Activated T-cell treated with anti-CD3 and anti-CD28 coated beads, Interleukin-2, amount 50 U/mL, for 24 hours (primary cell): ENCODE measurements at regions not wholly inside any gene's neighbourhood (a gene's known extent, or its start where the extent isn't known, plus 50 kb on each side); places are given as distances from the start of the nearest gene placed in this dataset.

ENCODE experiments used
- DNase-seq: peaks from one replicate; pipeline ENCODE4 v3.0.0-alpha.2; 2020
- H3K27ac Mint-ChIP-seq: 2 replicates; pipeline ENCODE4 v1.8.0; 2020; ENCODE audit warnings: mild to moderate bottlenecking, mixed read lengths
- H3K27me3 Mint-ChIP-seq: 2 replicates; pipeline ENCODE4 v1.8.0; 2020; ENCODE audit warnings: mixed read lengths
- H3K36me3 Mint-ChIP-seq: 2 replicates; pipeline ENCODE4 v1.8.0; 2020; ENCODE audit warnings: low read depth, mixed read lengths
- H3K4me1 Mint-ChIP-seq: 2 replicates; pipeline ENCODE4 v1.8.0; 2020; ENCODE audit warnings: low read depth, mixed read lengths
- H3K4me3 Mint-ChIP-seq: 2 replicates; pipeline ENCODE4 v1.8.0; 2020; ENCODE audit warnings: mild to moderate bottlenecking, moderate library complexity, mixed read lengths
- H3K9me3 Mint-ChIP-seq: 2 replicates; pipeline ENCODE4 v1.8.0; 2020; ENCODE audit warnings: mixed read lengths

GRCh38 chr5:111676926-111677415 lies 80.0 kb downstream of the NREP start:
- no peaks in the 10 kb centered on the region for H3K9me3 Mint-ChIP-seq
- H3K27ac Mint-ChIP-seq, result no peak overlapping the region
- H3K27me3 Mint-ChIP-seq, result peaks cover 5% of the 10 kb centered on the region
- no peaks in the 10 kb centered on the region for H3K36me3 Mint-ChIP-seq
- no peak for DNase-seq
- H3K4me1 Mint-ChIP-seq, result no peaks in the 10 kb centered on the region
- no peak overlapping the region for H3K4me3 Mint-ChIP-seq

GRCh38 chr5:111676466-111676865 lies 80.5 kb downstream of the NREP start:
- peaks cover 5% of the 10 kb centered on the region for H3K27me3 Mint-ChIP-seq
- no peaks in the 10 kb centered on the region for H3K9me3 Mint-ChIP-seq
- H3K36me3 Mint-ChIP-seq, result no peaks in the 10 kb centered on the region
- no peak overlapping the region for H3K4me3 Mint-ChIP-seq
- H3K4me1 Mint-ChIP-seq, result no peaks in the 10 kb centered on the region
- H3K27ac Mint-ChIP-seq, result no peak overlapping the region
- DNase-seq, result no peak

- no peak for DNase-seq
- Mint-ChIP-seq H3K4me1 (no peaks in the 10 kb centered on the region), H3K27me3 (peaks cover 5% of the 10 kb centered on the region), H3K36me3 (no peaks in the 10 kb centered on the region), H3K4me3 (no peak overlapping the region), H3K9me3 (no peaks in the 10 kb centered on the region), H3K27ac (no peak overlapping the region)
Measured at GRCh38 chr5:111675201-111675934, 81.6 kb downstream of the NREP start.

GRCh38 chr5:111673891-111674626 lies 82.9 kb downstream of the NREP start:
- Mint-ChIP-seq H3K4me1 (no peaks in the 10 kb centered on the region), H3K9me3 (no peaks in the 10 kb centered on the region), H3K27ac (no peak overlapping the region), H3K36me3 (no peaks in the 10 kb centered on the region), H3K27me3 (no peaks in the 10 kb centered on the region), H3K4me3 (no peak overlapping the region)
- DNase-seq, result no peak

GRCh38 chr5:111672099-111672498 lies 84.9 kb downstream of the NREP start:
- H3K9me3 Mint-ChIP-seq, result no peaks in the 10 kb centered on the region
- peaks cover 2% of the 10 kb centered on the region for H3K4me1 Mint-ChIP-seq
- no peak overlapping the region for H3K27ac Mint-ChIP-seq
- no peak overlapping the region for H3K4me3 Mint-ChIP-seq
- no peak for DNase-seq
- no peaks in the 10 kb centered on the region for H3K27me3 Mint-ChIP-seq
- H3K36me3 Mint-ChIP-seq, result no peaks in the 10 kb centered on the region

- no peak for DNase-seq
- no peaks in the 10 kb centered on the region for H3K36me3 Mint-ChIP-seq
- no peaks in the 10 kb centered on the region for H3K27me3 Mint-ChIP-seq
- no peaks in the 10 kb centered on the region for H3K9me3 Mint-ChIP-seq
- H3K4me1 Mint-ChIP-seq, result peaks cover 5% of the 10 kb centered on the region
- H3K27ac Mint-ChIP-seq, result no peak overlapping the region
- H3K4me3 Mint-ChIP-seq, result no peak overlapping the region
Measured at GRCh38 chr5:111670826-111671492, 86.0 kb downstream of the NREP start.

GRCh38 chr5:111668477-111669414 lies 88.2 kb downstream of the NREP start:
- no peak for DNase-seq
- H3K4me1 Mint-ChIP-seq, result peaks cover 5% of the 10 kb centered on the region
- H3K36me3 Mint-ChIP-seq, result no peaks in the 10 kb centered on the region
- H3K9me3 Mint-ChIP-seq, result no peaks in the 10 kb centered on the region
- no peaks in the 10 kb centered on the region for H3K27me3 Mint-ChIP-seq
- no peak overlapping the region for H3K4me3 Mint-ChIP-seq
- no peak overlapping the region for H3K27ac Mint-ChIP-seq

GRCh38 chr5:111667128-111667736 lies 89.8 kb downstream of the NREP start:
- Mint-ChIP-seq H3K4me3 (no peak overlapping the region), H3K27me3 (no peaks in the 10 kb centered on the region), H3K9me3 (no peaks in the 10 kb centered on the region), H3K27ac (no peak overlapping the region), H3K36me3 (no peaks in the 10 kb centered on the region), H3K4me1 (peaks cover 5% of the 10 kb centered on the region)
- DNase-seq, result no peak

- DNase-seq, result no peak
- no peaks in the 10 kb centered on the region for H3K36me3 Mint-ChIP-seq
- no peaks in the 10 kb centered on the region for H3K4me1 Mint-ChIP-seq
- peaks cover 8% of the 10 kb centered on the region for H3K9me3 Mint-ChIP-seq
- H3K4me3 Mint-ChIP-seq, result no peak overlapping the region
- H3K27ac Mint-ChIP-seq, result no peak overlapping the region
- H3K27me3 Mint-ChIP-seq, result peaks cover 3% of the 10 kb centered on the region
Measured at GRCh38 chr5:111656580-111656979, 100.4 kb downstream of the NREP start.

- Mint-ChIP-seq H3K9me3 (peaks cover 7% of the 10 kb centered on the region), H3K36me3 (no peaks in the 10 kb centered on the region), H3K4me1 (no peaks in the 10 kb centered on the region), H3K27me3 (peaks cover 7% of the 10 kb centered on the region), H3K27ac (no peak overlapping the region), H3K4me3 (no peak overlapping the region)
- DNase-seq, result no peak
Measured at GRCh38 chr5:111655169-111655924, 101.6 kb downstream of the NREP start.

- Mint-ChIP-seq H3K27me3 (peaks cover 7% of the 10 kb centered on the region), H3K9me3 (peaks cover 3% of the 10 kb centered on the region), H3K27ac (no peak overlapping the region), H3K36me3 (no peaks in the 10 kb centered on the region), H3K4me3 (no peak overlapping the region), H3K4me1 (no peaks in the 10 kb centered on the region)
- no peak for DNase-seq
Measured at GRCh38 chr5:111653408-111653807, 103.6 kb downstream of the NREP start.

- Mint-ChIP-seq H3K4me3 (no peak overlapping the region), H3K4me1 (no peaks in the 10 kb centered on the region), H3K9me3 (peaks cover 3% of the 10 kb centered on the region), H3K27me3 (peaks cover 5% of the 10 kb centered on the region), H3K27ac (no peak overlapping the region), H3K36me3 (no peaks in the 10 kb centered on the region)
- no peak for DNase-seq
Measured at GRCh38 chr5:111649516-111649915, 107.5 kb downstream of the NREP start.

GRCh38 chr5:111645303-111645838 lies 111.6 kb downstream of the NREP start:
- peaks cover 17% of the 10 kb centered on the region for H3K27me3 Mint-ChIP-seq
- no peaks in the 10 kb centered on the region for H3K9me3 Mint-ChIP-seq
- H3K4me1 Mint-ChIP-seq, result no peaks in the 10 kb centered on the region
- no peak for DNase-seq
- H3K4me3 Mint-ChIP-seq, result no peak overlapping the region
- no peak overlapping the region for H3K27ac Mint-ChIP-seq
- no peaks in the 10 kb centered on the region for H3K36me3 Mint-ChIP-seq
